NB4 (cell line): ENCODE measurements at regions not wholly inside any gene's neighbourhood (a gene's known extent, or its start where the extent isn't known, plus 50 kb on each side); places are given as distances from the start of the nearest gene placed in this dataset.

Experiments
- DNase-seq: peaks from one replicate; pipeline ENCODE4 v3.0.0; 2010; ENCODE audit warnings: low read depth
- H3K4me3 ChIP-seq: one replicate; pipeline ENCODE4 v1.5.1; 2011; ENCODE audit warnings: mild to moderate bottlenecking, low read depth, low read length, moderate library complexity
- CTCF ChIP-seq: IDR thresholded peaks from one replicate; pipeline ENCODE4 v1.5.1; 2012; ENCODE audit warnings: low read depth, low read length
- MAX ChIP-seq: IDR thresholded peaks from 2 replicates; pipeline ENCODE4 v1.6.1; 2011; ENCODE audit warnings: low read depth, low read length
- MYC ChIP-seq: IDR thresholded peaks from 2 replicates; pipeline ENCODE4 v1.6.1; 2011; ENCODE audit warnings: low read depth, low read length
- POLR2A ChIP-seq: IDR thresholded peaks from 2 replicates; pipeline ENCODE4 v1.6.1; 2011; ENCODE audit warnings: mild to moderate bottlenecking; ENCODE audit not compliant: insufficient read length; ENCODE audit errors: extremely low read depth

DNA sequence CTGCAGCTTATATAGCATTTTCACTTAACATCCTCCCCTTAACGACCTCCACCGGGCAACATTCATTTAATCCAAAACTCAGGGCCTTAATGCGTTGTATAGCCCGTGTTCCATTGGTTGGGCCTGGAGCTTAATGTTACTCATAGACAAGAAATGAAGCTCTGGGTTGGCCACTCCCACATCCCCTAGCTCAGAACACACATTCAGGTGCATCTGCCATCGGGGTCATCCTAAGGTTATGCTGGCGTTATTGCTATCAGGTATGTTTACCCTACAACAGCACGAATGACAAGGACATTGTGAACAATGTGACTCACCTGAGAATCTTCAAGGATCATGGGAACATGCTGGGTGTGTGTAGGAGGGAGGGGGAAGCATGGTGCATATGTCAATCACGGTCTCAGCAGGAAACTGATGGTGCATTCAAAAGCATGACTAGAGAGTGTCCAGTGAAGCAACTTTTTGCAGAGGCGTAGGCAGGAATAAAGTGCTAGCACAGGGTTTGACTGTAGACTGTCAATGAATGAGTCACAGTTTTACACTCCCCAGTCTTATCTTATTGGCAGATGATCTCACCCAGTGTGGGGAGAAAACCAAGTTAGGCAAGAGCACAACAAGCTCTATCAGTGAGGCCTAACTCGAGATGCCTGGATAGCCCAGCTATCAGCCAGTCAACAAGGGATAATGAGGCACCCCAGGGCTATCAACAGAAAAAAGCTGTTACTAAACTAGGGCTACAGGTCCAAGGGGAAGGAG is 402.1 kb upstream of the MCTP2 start:
- peak; percentile 17; the same call in 1 of the 2 replicates for TF ChIP-seq MYC
- TF ChIP-seq MAX = peak; percentile 73
- no peak for TF ChIP-seq CTCF
- no peak for TF ChIP-seq POLR2A
- no peak overlapping the region for H3K4me3 ChIP-seq
- DNase-seq = peak; percentile 88

DNA sequence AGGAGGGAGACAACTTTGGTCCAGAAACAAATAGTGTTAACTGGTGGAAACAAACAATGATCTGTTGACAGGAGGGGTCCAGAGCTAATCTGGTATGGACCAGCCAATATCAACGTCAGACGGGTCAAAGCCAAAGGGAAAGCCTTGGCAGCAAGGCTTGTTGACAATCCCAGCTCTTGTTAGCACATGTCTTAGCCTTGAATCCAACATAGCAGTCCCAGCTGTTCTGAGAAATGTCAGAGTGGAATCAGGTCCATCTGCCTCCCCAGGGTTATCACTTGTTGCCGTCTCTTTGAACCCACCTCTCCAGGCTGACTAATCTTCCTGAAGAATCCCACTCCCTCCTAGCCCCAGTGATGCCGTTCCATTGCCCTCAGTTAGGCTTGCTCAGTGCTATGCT is 404.6 kb upstream of the MCTP2 start:
- no peak for DNase-seq
- TF ChIP-seq POLR2A (no peak), CTCF (no peak), MAX (no peak), MYC (no peak)
- H3K4me3 ChIP-seq = no peak overlapping the region

DNA sequence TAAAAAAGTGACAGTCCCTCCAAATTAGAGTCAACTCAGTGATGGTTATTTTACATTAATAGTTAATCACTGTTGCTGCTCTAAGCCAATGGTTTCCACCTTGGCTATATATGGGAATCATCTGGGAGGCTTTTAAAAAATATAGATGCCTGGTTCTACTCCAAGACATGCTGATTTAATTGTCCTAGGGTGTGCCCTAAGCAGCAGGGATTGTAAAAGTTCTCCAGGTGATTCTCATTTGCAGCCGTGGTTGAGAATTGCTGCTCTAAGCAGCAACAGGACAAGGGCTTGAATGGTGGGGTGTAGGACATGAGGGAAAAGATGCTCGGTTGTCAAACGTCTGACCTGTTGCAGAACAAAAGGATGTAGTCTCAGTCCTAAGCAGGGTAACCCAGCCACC is 405.1 kb upstream of the MCTP2 start:
- H3K4me3 ChIP-seq = no peak overlapping the region
- no peak for TF ChIP-seq CTCF
- no peak for TF ChIP-seq POLR2A
- TF ChIP-seq MYC = no peak
- TF ChIP-seq MAX = no peak
- DNase-seq = no peak

GRCh38 chr15:93825682-93826081 is 405.7 kb upstream of the MCTP2 start:
- no peak for TF ChIP-seq POLR2A
- no peak for TF ChIP-seq MYC
- no peak for TF ChIP-seq MAX
- TF ChIP-seq CTCF = no peak
- DNase-seq = no peak
- no peak overlapping the region for H3K4me3 ChIP-seq

DNA sequence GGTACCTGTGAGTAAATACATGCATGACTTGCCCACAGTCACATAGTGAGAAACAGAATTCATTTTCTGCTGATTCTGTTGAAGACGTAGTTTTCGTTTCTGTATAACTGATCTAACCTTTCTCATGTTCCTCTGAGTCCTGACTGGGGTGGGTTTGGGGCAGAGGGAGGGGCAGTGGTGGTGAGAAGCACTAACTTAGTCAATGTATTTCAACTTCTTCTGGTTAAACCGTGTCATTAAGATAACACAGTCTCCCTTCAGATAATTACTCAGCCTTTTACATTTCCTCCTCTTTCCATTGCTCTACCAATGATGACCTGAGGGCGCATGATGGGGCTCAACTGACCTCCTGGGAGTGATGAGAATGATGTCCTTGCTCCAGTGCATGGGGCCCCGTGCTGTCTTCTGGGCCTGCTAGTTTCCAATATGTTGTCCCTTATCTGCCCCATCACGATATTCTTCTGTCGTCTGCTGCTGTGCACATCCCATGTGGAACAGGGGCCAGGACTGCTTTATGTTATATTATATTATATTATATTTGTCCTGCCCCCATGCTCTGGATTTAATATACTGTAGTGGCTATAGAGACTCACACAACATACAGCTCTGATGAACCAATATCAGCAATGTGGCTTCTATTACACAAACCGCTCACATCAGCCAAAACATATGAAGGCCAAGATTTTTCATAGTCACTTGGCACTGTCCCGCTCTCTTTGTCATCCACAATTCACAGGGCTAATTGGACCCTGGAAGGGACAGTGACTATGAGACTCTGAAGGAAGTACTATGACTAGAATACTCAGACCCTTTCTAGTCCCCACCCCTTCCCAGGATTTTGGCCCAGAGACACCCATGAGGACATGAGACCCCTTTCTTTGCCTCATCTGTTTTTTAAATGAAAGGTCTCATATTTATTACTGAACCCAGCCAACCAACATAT is 407.1 kb upstream of the MCTP2 start:
- H3K4me3 ChIP-seq = no peak overlapping the region
- TF ChIP-seq MAX = no peak
- no peak for TF ChIP-seq CTCF
- no peak for TF ChIP-seq MYC
- TF ChIP-seq POLR2A = no peak
- no peak for DNase-seq
